GM12878 (cell line): ENCODE measurements at regions not wholly inside any gene's neighbourhood (a gene's known extent, or its start where the extent isn't known, plus 50 kb on each side); places are given as distances from the start of the nearest gene placed in this dataset.

ENCODE experiments used
- ATAC-seq: fragments of 200-7000 bp; cut with Tn5 transposase; 3 replicates; pipeline ENCODE4 v1.9.1; 2020; ENCODE audit warnings: mild to moderate bottlenecking, moderate library complexity
- BruUV-seq: library from RNA; stranded (reverse); fragments of 400-500 nt; replicated peaks from 2 replicates; lab custom pipeline; 2021; lab: Mats Ljungman, UMichigan
- CTCF ChIA-PET: fragments of 300-600 bp; sonication (Branson Sonifier 250); formaldehyde crosslinking; extraction: SDS; loops from one replicate; lab custom pipeline; 2021; ENCODE audit warnings: inconsistent platforms; lab: Yijun Ruan, JAX
- POLR2A ChIA-PET: fragments of 350-600 bp; formaldehyde crosslinking; extraction: SDS; loops from one replicate; lab custom pipeline; 2021; ENCODE audit warnings: inconsistent platforms; lab: Charles Lee
- RAD21 ChIA-PET: fragments of 300-600 bp; sonication (Branson Sonifier 250); formaldehyde crosslinking; loops from one replicate; lab custom pipeline; 2023; ENCODE audit warnings: antibody characterized with exemption; ENCODE audit not compliant: unreplicated experiment; lab: Charles Lee
- SMC1A ChIA-PET: fragments of 300-600 bp; sonication (Branson Sonifier 250); formaldehyde crosslinking; loops from one replicate; lab custom pipeline; 2023; ENCODE audit not compliant: unreplicated experiment, uncharacterized antibody; lab: Charles Lee
- DNase-seq: peaks from one replicate; pipeline ENCODE4 v3.0.0-alpha.2; 2011; ENCODE audit warnings: low read depth, low spot score
- FAIRE-seq: peaks from 3 replicates; lab custom pipeline; 2011; peaks lifted over from hg19 to GRCh38; lab: Jason Lieb, UNC
- H2AFZ ChIP-seq: 2 replicates; pipeline ENCODE4 v1.6.0; 2011; ENCODE audit warnings: low read depth, low read length, control low read depth; ENCODE audit not compliant: control insufficient read depth
- H3K27ac ChIP-seq: 2 replicates; pipeline ENCODE4 v1.5.1; 2011; ENCODE audit warnings: control low read depth; ENCODE audit not compliant: control insufficient read depth, insufficient read depth
- H3K27me3 ChIP-seq, 2 experiments: replicated peaks in 1 of 2; 2 replicates each; pipeline versions ENCODE4 v1.6.0 to v1.6.1; 2011; ENCODE audit warnings: low read length in 1 of 2; ENCODE audit not compliant: control insufficient read depth in 2 of 2, insufficient read depth in 2 of 2
- H3K36me3 ChIP-seq, 2 experiments: 2 replicates each; pipeline ENCODE4 v1.5.1; 2011; ENCODE audit warnings: low read length in 1 of 2; ENCODE audit not compliant: control insufficient read depth in 2 of 2, insufficient read depth in 2 of 2
- H3K4me1 ChIP-seq: 2 replicates; pipeline ENCODE4 v1.6.1; 2011; ENCODE audit warnings: mild to moderate bottlenecking, low read length, moderate library complexity, mixed read lengths; ENCODE audit not compliant: control insufficient read depth, insufficient read depth
- H3K4me2 ChIP-seq: 2 replicates; pipeline ENCODE4 v1.6.0; 2011; ENCODE audit warnings: control low read depth; ENCODE audit not compliant: control insufficient read depth, insufficient read depth
- H3K4me3 ChIP-seq: fragments of 200-600 bp; sonication (generic); 2 replicates; pipeline ENCODE4 v1.5.1; 2016
- H3K79me2 ChIP-seq: 2 replicates; pipeline ENCODE4 v1.6.0; 2011; ENCODE audit warnings: low read length; ENCODE audit not compliant: control insufficient read depth, insufficient read depth
- H3K9ac ChIP-seq: 2 replicates; pipeline ENCODE4 v1.8.0; 2011; ENCODE audit warnings: low read length, control low read depth, mixed read lengths; ENCODE audit not compliant: control insufficient read depth, insufficient read depth
- H3K9me3 ChIP-seq: replicated peaks from 3 replicates; pipeline ENCODE4 v1.5.1; 2011; ENCODE audit warnings: mild to moderate bottlenecking, low read length; ENCODE audit not compliant: control insufficient read depth, insufficient read depth
- H4K20me1 ChIP-seq: 2 replicates; pipeline ENCODE4 v1.6.0; 2011; ENCODE audit not compliant: control insufficient read depth, insufficient read depth
- BHLHE40 ChIP-seq, 2 experiments: fragments of 450-650 bp in 1 of 2; IDR thresholded peaks; 2 replicates each; pipeline ENCODE4 v1.6.1; 2011 to 2017; ENCODE audit warnings: low read depth in 2 of 2, borderline replicate concordance in 1 of 2, improper control_type of control experiment in 1 of 2, low read length in 1 of 2, mild to moderate bottlenecking in 1 of 2
- E4F1 ChIP-seq: fragments of 450-650 bp; IDR thresholded peaks from 2 replicates; pipeline ENCODE4 v1.6.1; 2018; ENCODE audit warnings: borderline replicate concordance, mild to moderate bottlenecking; ENCODE audit not compliant: partially characterized antibody
- ESRRA ChIP-seq: IDR thresholded peaks from 2 replicates; pipeline ENCODE4 v1.6.1; 2012; ENCODE audit warnings: mild to moderate bottlenecking, low read length, improper control_type of control experiment
- MEF2A ChIP-seq: IDR thresholded peaks from 2 replicates; pipeline ENCODE4 v1.6.1; 2011; ENCODE audit warnings: low read depth, mild to moderate bottlenecking, low read length, moderate library complexity; ENCODE audit not compliant: insufficient read depth
- NRF1 ChIP-seq: conservative IDR thresholded peaks from 2 replicates; pipeline ENCODE4 v1.6.1; 2011; ENCODE audit warnings: mild to moderate bottlenecking, low read depth, low read length, improper control_type of control experiment
- SIN3A ChIP-seq: IDR thresholded peaks from 2 replicates; pipeline ENCODE4 v1.6.1; 2012; ENCODE audit warnings: low read depth, low read length, improper control_type of control experiment
- SMAD1 ChIP-seq: fragments of 450-650 bp; IDR thresholded peaks from 2 replicates; pipeline ENCODE4 v1.6.1; 2018; ENCODE audit warnings: mild to moderate bottlenecking, low read depth; ENCODE audit not compliant: partially characterized antibody
- USF1 ChIP-seq: IDR thresholded peaks from 2 replicates; pipeline ENCODE4 v1.6.1; 2011; ENCODE audit warnings: borderline replicate concordance, low read depth, mild to moderate bottlenecking, moderate library complexity, mixed read lengths, low read length; ENCODE audit not compliant: insufficient read depth; ENCODE audit errors: extremely low read length
- ZNF274 ChIP-seq: IDR thresholded peaks from one replicate; pipeline ENCODE4 v1.8.0; 2011; ENCODE audit not compliant: insufficient read length, insufficient read depth
- WGBS: methylation state at CpG from one replicate; pipeline ENCODE4 v1.1.6; 2016; ENCODE audit warnings: low lambda C conversion rate; ENCODE audit not compliant: insufficient replicate concordance, insufficient coverage; ENCODE audit errors: missing lambda C conversion rate; 5-methylcytosine and 5-hydroxymethylcytosine counted together
- in situ Hi-C: fragments of 300-500 bp; cut with MboI; formaldehyde crosslinking; loops from 9 replicates; pipeline ENCODE4 v1.14.3; 2018; ENCODE audit warnings: mixed read lengths
- intact Hi-C: fragments of 100-400 bp; cut with micrococcal nuclease; formaldehyde crosslinking; loops from one replicate; pipeline ENCODE4 v1.14.2; 2022; ENCODE audit not compliant: unreplicated experiment

- in situ Hi-C loops (loop anchor here (10.0 kb wide), 1 partner anchor 823 kb away; no protein-coding TSS in a partner anchor), intact Hi-C loops (no loop called here)
- Histone ChIP-seq H3K36me3 (no peaks in the 10 kb centered on the region), H3K9me3 (no peaks in the 10 kb centered on the region), H2AFZ (no peak overlapping the region), H3K79me2 (no peaks in the 10 kb centered on the region), H3K9ac (no peak overlapping the region), H3K4me3 (no peak overlapping the region), H4K20me1 (no peaks in the 10 kb centered on the region), H3K4me1 (peaks cover 6% of the 10 kb centered on the region; the same call in 1 of the 2 replicates), H3K27me3 (peaks cover 0 to 2% of the 10 kb centered on the region in 2 experiments; a peak in 2 of 4 replicates), H3K27ac (no peak overlapping the region), H3K4me2 (no peak overlapping the region)
- ChIA-PET RAD21 (interaction anchor here (2.1 kb wide), 1 partner anchor 40 kb away, joined by 10 read pairs; no protein-coding TSS in a partner anchor), CTCF (interaction anchor here (1.0 to 3.6 kb wide), 6 partner anchors 11 to 99 kb away, joined by 4 to 37 read pairs (median 6); no protein-coding TSS in a partner anchor), SMC1A (interaction anchor here (1.2 to 1.4 kb wide), 2 partner anchors 40 to 99 kb away, joined by 3 read pairs; no protein-coding TSS in a partner anchor), POLR2A (no interaction called here)
- no peak for DNase-seq
- TF ChIP-seq ESRRA: no peak
- TF ChIP-seq SIN3A: no peak
- TF ChIP-seq MEF2A: no peak
- TF ChIP-seq ZNF274: no peak
- TF ChIP-seq E4F1: no peak
- TF ChIP-seq SMAD1: no peak
- no peak for TF ChIP-seq BHLHE40 (IDR thresholded peaks at IDR 0.05; ENCODE audit: borderline replicate concordance in 1 of 2, low read depth in 2 of 2, low read length in 1 of 2)
- TF ChIP-seq NRF1: no peak
- TF ChIP-seq USF1: no peak
- 8% methylated on average over 1 of the region's 1 CpG for WGBS
- BruUV-seq: no TSS peak
- no peak for FAIRE-seq
- no peak for ATAC-seq
Measured at GRCh38 chr14:106377432-106377831, 851.0 kb downstream of the TMEM121 start.
